ENCODE measurements at regions not wholly inside any gene's neighbourhood (a gene's known extent, or its start where the extent isn't known, plus 50 kb on each side); places are given as distances from the start of the nearest gene placed in this dataset.

DNA sequence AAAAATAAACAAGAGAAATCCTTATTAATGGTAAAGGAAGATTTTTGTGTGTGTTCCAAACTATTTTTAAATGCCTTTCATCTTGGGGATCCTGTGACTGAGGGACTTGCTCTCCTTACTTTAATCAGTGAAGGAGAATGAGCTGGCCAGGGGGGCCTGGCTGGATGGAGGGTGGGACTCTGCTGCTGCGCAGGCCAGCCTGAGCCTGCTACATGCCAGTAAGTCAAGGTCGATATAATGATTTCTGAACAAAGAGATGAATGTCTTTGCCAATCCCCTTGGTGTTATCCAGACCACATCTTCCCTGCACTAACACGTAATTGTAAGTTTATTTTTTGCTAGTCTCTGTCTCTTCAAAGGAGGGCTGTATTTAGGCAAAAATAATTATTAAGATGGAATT, 1679.2 kb upstream of the TENM3 start:
- DNase-seq: no peak

DNA sequence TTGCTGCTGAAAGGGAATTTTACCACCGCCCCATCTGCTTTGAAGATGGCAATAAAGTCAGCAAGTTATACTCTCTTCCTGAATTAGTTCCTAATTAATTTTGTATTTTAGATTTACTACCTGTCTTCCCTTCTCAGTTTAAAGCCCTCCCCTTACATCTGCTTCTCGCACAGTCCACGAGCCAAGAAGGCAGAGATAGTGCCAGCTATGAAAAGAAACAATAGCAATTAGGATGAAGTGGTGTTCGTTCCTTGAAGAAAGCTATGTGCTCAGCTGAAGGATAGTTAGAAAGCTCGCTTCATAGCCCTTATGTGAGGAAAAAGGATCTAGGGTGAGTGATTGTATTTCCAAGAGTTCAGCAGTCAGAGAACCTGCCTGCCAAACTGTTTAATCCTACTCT, 1678.8 kb upstream of the TENM3 start:
- DNase-seq: no peak

DNA sequence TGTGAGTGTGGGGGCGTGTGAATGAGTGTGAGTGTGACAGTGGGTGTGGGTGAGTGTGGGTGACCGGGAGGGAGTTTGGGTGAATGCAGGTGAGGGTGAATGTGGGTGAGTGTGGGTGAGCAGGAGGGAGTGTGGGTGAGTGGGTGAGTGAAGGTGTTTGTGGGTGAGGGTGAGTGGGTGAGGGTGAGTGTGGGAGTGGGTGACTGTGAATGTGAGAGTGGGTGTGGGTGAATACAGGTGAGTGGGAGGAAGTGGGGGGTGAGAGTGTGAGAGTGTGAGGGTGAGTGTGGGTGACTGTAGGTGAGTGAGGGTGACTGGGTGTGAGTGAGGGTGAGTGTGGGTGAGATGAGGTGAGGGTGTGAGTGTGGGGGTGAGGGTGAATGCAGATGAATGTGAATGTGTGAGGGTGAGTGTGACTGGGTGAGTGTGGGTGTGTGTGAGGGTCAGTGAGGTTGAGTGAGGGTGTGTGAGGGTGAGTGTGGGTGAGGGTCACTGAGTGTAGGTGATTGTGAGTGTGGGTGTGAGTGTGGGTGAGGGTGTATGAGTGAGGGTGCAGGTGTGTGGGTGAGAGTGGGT, 1677.3 kb upstream of the TENM3 start:
- no peak for DNase-seq

DNA sequence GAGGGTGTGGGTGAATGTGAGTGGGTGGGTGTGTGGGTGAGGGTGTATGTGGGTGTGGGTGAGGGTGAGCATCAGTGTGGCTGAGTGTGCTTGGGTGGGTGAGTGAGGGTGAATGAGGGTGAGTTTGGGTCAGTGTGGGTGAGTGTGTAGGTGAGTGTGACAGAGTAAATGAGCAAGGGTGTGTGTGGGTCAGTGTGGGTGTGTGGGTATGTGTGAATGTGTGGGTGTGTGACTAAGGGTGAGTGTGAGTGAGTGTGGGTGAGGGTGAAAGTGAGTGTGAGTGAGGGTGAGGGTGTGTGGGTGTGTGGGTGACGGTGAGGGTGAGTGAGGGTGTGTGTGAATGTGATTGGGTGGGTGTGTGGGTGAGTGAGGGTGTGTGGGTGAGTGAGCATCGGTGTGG, 1676.7 kb upstream of the TENM3 start:
- no peak for DNase-seq

DNA sequence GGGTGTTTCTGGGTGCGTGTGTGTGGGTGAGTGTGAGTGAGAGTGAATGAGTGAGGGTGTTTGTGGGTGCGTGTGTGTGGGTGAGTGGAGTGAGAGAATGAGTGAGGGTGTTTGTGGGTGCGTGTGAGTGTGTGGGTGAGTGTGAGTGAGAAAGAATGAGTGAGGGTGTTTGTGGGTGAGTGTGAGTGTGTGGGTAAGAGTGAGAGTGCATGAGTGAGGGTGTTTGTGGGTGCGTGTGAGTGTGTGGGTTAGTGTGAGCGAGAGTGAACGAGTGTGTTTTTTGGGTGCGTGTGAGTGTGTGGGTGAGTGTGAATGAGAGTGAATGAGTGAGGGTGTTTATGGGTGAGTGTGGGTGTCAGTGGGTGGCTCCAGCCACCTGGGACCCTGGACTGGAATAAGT, 1676.1 kb upstream of the TENM3 start:
- no peak for DNase-seq

DNA sequence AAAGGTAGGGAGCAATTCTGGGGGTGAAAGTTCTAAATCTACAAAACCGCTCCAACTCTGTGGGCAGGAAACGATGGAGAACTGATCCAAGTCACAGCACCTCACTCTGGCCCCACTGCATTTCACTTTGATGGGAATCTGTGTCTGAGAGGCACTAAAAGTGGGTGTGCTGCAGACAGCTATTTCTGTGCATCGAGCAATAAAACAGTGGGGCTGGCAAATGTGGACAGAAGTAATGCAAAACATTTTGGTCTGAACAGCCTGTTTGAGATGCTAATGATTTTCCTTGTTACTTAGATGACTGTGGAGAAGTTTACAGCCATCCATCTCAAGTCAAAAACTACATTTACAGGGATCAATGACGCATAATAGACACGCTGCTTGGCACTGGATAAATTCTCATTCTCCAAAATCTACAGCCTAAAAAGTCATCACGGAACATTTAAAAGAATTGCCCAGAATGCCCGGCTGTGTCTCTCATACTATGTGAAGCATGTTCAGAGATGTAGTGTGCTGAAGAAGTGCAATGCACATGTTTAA, 1671.6 kb upstream of the TENM3 start:
- DNase-seq: no peak

DNA sequence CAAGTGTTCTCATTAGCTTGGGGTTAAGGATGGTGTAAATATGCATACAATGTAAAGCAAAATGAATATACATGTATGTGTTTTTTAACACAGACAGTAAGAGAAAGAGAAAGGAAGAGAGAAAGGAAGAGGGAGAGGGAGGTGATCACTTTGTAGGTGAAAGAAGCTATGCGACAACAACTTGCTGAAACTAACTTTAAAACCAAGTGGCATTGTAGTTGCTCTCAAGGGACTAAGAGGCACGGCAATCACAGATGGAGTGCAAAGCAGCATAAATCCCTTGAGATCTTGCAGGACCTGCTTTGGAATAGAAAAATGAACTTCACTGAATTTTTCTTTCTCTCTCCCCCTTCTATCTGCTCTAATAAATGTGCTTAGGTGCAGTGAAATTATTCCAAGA, 1665.0 kb upstream of the TENM3 start:
- DNase-seq: no peak

DNA sequence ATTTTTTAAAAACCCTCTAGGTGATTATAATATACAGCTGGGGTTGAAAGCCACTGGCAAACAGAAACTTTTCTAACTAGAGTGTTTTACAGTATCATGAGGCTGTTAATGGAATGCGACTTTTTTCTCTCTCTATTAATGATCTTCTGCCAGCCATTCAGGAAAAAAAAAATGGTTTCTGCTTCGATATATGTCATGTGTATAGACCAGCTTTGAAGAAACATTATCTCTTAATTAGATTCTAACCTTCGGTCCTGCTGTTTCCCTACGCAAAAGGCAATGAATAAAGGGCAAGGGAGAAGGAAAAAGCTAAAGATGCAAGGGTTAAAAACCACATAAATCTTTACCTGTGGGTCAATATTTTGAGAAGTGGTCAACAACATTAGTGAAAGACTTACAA, 1662.1 kb upstream of the TENM3 start:
- DNase-seq: no peak

DNA sequence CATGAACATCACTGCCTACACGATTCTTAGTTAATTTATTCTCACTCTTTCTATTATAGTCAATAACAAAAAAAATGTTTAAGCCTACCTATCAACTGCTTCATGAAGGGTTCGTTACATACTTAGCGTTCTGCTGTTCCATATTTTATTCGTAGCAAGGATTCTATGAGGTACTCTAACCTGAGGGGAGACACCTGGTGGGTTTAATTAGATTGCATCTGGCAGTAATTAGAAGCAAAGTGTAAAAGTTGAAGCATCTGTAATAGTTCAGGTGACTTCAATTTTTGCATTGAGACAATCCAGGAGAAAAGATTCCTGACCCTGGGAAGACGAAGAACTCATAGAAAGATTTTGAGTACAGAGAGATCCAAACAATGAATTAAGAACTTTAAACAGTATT, 1655.8 kb upstream of the TENM3 start:
- DNase-seq: no peak

DNA sequence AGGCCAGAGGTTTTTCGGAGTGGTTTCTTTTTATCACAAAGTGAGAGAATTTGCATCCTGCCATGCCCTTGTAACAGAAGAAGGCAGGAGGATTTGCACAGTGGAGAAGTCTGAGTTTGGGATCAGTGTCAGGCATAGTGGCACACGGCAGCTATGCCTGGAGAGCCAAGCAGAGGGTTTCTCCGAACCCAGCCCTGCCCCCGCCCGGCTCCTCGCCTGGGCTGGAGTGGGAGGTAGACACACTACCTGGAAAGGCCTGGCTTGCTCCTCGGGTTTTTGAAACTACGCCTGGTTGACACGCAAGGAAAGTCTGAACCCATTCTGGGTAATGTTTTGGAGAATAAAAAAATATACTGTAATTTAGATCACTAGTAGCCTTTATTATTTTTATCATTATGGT, 1653.6 kb upstream of the TENM3 start:
- DNase-seq: no peak

DNA sequence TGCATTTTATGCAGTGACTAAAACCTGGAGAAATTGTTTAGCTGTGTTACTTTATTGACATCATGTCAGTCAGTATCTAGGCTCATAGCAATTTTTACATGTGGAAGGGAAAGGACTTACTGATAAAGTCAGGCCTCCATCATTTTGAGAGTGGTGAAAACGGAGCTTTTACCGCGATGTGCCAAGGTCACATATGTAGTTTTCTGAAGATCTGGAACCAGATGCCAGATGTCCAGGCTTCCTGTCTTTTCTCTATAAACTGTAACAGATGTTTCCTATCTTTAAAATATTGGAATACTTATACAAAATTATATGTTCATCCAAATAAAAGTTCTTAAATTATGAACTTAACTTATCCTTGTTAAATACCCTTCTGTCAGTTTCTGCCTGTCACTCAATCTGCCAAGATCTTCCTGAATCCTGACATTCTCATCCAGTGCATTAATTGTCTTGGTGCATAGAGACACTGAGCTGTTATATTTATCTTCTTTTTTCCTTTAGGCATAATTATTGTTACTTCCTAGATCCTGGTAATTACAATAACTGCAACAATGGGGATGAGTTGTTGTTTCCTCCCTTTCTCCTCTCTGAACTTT, 1646.2 kb upstream of the TENM3 start:
- DNase-seq: no peak

DNA sequence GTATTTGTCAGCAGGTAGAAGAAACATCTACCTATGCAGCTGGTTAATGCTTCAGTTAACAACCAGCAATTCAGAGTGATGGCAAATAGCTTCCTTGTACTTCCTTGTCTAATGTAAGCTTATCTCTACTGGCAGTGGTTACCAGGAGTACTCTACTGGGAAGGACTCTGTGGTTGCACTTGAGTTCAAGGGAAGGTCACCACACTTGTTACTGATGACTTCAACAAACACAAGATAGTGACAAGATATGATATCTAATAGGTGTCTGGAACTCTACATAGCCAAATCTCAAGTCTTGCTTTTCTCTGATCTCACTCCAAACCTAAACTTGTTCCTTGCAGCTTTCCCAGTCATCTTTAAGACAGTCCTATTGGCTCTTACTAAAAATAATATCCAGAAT, 1644.9 kb upstream of the TENM3 start:
- DNase-seq: no peak

DNA sequence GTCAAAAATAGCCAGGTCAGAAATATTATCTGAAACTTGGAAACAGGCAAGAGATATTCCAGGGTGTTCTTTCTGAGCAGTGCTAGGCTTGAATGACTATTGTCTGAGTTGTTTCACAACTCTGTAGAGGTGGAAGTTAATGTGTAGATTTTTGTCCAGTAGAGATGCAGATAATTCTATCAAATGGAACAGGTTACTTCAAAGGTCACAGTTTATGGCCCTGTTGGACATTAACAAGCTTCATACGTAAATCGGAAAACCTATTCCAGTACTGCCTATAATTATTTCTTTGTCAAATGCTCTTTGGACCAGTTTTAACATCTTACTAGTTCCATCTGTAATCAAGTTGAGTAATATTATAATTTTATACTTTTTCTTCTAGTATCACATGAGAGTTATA, 1639.4 kb upstream of the TENM3 start:
- no peak for DNase-seq

DNA sequence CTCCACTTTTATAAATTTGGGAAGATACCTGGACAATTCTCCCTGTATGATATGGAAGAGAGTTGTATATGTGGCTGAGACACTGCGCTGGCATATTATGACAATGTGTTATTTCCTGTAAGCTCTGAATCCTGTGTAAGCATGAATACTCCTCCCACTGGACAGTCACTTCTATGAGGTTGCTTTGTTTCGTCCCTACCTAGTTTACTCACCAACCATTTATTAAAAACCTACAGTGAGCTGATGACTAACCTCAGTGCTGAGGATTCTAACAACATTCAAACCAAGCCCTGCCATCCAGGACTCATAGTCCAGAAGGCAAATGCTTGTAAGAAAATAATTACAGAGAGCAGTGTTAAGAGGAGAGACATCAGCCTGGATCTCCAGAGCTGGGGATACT, 1632.9 kb upstream of the TENM3 start:
- no peak for DNase-seq

DNA sequence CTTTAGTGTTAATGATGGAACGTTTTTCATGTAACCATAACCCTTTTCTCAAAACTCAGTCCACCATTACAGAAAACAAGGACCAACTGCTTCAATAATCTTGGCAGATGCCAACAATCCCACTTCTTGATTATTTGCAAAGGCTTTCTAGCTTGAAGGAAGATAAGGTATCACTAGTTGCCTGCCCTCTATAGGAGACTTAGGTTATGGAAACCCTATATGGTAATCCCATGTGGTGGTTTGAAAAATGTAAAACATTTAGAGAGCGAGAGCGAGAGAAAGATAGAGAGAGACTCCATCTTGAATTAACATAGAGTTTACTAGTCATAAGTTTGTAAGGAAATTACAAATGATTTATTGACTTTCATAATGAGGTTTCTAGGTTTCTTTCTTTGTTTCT, 1627.5 kb upstream of the TENM3 start:
- no peak for DNase-seq

DNA sequence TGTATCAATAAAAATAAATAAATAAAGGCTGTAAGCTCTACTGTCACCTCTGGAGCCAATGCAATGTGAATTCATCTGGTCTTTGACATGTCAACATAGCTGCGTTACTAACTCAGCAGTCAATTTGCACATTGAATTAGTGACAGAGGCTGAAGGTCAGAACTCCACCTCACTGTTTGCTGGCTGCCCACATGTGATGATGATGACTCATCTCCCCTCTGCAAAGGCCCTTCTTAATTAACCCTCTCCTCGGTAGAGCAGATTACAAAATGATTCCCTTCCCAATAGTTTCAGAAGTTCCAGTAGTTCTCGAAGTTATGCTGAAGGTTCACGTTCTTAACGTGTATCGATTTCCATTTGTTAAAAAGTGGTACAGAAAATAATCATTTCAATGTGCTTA, 1626.0 kb upstream of the TENM3 start:
- DNase-seq: no peak

DNA sequence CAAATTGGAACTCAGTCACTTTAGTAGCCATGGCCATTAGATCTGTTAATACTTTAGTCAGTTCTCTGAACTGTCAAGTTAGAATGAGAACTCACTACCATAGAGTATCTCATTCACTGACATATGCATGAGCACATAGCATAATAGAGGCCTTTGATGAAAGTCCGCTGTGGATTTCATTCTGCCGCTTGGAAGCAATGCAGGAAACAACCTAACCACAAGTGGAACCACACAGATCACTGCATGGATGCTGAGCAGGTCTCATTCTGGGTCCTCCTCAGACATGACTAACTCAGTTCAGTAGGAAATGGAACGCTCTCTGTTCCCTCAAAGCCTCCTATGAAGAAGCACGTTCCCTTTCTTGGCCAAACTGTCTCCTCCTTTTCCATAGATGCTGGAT, 1624.8 kb upstream of the TENM3 start:
- DNase-seq: no peak

DNA sequence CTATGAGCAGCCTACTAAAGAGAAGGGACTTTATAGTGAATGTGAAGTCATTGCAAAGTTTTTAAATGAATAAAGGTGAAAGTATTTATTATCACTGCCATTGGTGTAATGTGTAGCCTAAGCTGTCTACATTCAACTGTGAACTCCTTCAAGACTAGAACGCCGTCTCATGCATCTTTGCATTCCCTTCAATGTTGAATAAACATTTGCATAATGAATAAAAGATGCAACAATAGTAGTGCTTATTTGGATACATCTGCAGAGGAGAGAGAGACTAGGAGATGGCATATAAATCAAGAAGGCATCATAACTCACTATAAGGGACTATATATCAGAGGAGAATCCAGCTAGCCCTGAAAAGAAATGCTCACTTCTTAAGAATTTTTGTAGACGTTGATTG, 1623.8 kb upstream of the TENM3 start:
- DNase-seq: no peak

DNA sequence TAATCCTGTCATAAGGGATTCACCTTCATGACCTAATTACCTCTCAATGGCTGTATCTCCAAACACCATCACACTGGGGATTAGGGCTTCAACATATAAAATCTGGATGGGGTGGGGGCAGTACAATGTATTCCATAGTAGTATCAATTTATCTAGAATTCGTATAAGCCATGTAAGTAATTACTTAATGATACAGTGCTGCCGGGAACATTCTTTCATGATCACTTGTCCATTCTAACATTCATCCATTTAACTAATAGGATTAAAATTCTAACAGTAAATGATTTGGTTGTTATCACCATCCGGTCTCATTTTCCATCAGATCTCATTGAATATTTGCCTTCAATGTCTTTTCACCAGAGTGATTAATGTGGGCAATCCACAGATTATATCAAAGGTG, 1620.9 kb upstream of the TENM3 start:
- no peak for DNase-seq

DNA sequence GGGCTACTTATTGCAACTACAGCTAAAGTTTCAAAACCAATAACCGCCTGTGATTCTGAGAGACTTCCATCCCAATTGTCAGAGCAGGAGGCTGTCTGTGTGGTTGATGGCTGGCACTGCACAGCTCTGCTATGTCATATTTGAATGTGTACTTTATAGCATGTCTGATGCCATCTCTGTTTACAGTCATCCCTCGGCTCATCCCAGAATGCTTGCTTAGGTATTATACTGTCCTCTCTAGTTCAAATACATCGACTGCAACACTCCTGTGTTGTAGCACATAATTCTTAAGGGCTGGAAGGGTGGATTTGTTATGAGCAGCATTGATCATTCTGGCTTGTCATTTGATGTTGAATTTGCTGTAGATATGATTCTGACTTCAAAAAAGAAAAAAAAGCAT, 1617.5 kb upstream of the TENM3 start:
- DNase-seq: no peak

DNA sequence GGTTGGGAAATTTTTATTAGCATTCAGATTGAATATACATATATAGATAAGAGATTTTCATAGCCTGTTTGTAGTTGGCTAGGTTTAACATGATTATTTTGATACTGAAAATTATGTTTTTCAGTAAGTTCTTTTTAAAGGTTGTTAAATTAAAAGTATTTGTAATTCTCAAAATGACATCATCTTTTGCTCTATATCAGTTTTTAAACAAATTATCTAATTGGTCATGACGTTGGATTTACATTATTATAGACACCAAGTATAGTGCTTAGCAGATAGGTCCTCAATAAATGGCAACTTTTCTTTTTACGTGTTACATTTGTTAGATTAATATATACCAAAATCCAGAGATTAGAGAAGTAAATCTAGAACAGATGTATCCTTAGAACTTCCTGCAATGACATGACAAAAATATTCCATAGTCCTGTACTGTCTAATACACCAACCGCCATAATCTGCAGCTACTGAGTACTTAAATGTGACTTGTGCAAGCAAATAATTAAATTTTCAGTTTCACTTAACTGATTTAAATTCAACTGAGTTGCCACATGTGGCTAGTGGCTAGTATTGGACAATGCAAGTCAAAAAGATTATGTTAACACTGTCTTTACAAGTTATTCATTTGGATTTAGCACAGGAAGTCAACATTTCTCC, 1613.1 kb upstream of the TENM3 start:
- no peak for DNase-seq

DNA sequence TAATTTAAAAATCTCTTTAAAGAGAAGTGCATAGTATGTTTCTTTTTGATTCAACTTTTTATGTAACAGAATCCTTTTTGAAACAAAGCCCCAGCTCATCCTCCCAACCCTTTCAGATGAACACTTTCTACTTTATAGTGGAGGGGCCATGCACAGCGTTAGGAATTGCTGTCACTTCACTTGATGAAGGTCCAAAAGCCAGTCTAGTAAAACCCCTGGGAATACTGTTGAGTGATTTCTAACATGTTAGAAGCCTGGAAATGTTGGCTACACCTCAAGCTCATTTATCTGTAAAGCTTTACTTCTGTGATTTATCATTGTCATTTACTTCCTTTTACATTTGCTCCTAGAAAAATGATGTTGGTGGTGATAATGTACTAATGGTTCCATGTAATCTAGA, 1608.9 kb upstream of the TENM3 start:
- no peak for DNase-seq

DNA sequence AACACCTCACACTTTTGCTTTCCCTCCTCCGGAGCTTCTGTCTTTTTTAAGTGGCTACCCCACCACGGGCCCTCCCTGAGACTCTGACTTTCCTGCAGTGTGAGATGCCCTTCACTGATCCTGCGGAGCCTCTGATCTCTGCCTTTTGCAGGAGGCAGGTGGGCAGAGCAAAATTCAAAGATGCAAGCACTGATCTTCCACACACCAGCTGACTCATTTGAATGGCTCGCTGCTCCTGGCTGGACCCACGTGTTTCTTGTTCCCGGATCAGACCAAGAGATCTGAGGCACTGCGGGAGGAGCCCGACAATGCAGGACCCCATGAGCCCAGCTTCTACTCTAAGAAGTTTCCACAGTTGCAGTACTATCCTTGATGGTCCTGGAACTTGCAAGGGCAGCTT, 1607.9 kb upstream of the TENM3 start:
- no peak for DNase-seq

DNA sequence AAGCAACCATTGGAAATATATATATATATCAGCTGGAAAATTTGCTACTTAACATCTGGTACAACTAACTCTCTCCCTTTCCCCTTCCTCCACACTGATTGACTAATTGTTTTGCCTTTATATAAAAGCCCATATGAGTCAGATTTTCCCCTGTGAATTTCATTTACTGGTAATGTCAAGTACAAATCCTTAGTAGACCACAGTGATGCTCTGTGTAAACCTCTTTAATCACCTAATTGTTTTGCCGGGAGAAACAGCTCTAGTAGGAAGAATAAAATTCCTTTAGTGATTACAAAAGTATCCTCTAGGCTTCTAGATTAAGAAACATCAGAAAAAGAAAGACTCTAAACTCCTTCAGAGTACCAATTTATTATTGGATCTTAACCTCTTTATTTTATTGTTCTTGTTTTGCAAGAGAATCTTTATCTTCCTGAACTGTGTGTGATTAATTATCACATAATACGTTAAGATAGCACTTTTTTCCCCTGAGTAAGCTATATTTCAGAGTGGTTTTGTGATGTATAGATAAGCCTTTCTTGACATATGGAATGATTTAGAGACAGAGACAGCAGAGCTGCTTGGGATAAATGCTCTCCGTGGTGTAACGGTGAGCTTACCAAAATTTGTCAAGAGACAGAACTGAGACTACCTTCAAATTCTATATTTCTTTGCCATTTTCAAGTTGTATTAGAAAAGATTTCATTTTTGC, 1606.4 kb upstream of the TENM3 start:
- no peak for DNase-seq

Measured in stimulated activated CD4-positive, alpha-beta T cell treated with anti-CD3 and anti-CD28 coated beads, Interleukin-12 subunit alpha, Interleukin-12 subunit beta, amount 100 ng/mL, for 4 hours (primary cell).